Fibroblast of pulmonary artery (primary cell): ENCODE measurements at regions not wholly inside any gene's neighbourhood (a gene's known extent, or its start where the extent isn't known, plus 50 kb on each side); places are given as distances from the start of the nearest gene placed in this dataset.

Experiments used
- DNase-seq: peaks from one replicate; pipeline ENCODE4 v3.0.0-alpha.2; 2010; ENCODE audit warnings: low read depth
- H3K4me3 ChIP-seq: replicated peaks from 2 replicates; pipeline ENCODE4 v1.5.1; 2011; ENCODE audit warnings: low read depth, mild to moderate bottlenecking, control low read depth, low read length, moderate library complexity
- CTCF ChIP-seq: IDR thresholded peaks from 2 replicates; pipeline ENCODE4 v1.5.1; 2011; ENCODE audit warnings: mild to moderate bottlenecking, control low read depth, low read length, inconsistent platforms; ENCODE audit errors: missing control alignments

GRCh38 chr4:23117826-23118225, 425.1 kb downstream of the GBA3 start:
- no peak for DNase-seq
- TF ChIP-seq CTCF: no peak
- H3K4me3 ChIP-seq: no peak overlapping the region

GRCh38 chr4:23114538-23114937, 421.8 kb downstream of the GBA3 start:
- no peak overlapping the region for H3K4me3 ChIP-seq
- no peak for DNase-seq
- TF ChIP-seq CTCF: no peak

- no peak overlapping the region for H3K4me3 ChIP-seq
- TF ChIP-seq CTCF: no peak
- no peak for DNase-seq
These were observed 420.4 kb downstream of the GBA3 start for GRCh38 chr4:23113104-23113503.

GRCh38 chr4:23106516-23106915, 413.8 kb downstream of the GBA3 start:
- TF ChIP-seq CTCF: no peak
- no peak overlapping the region for H3K4me3 ChIP-seq
- no peak for DNase-seq

GRCh38 chr4:23105759-23106370, 413.1 kb downstream of the GBA3 start:
- DNase-seq: no peak
- TF ChIP-seq CTCF: no peak
- no peak overlapping the region for H3K4me3 ChIP-seq

- peak; percentile 82 for DNase-seq
- TF ChIP-seq CTCF: no peak
- no peak overlapping the region for H3K4me3 ChIP-seq
These were observed 404.5 kb downstream of the GBA3 start for GRCh38 chr4:23097251-23097650.

GRCh38 chr4:23091711-23092110, 399.0 kb downstream of the GBA3 start:
- TF ChIP-seq CTCF: no peak
- no peak overlapping the region for H3K4me3 ChIP-seq
- no peak for DNase-seq
